Renal cortical epithelial cell (primary cell): ENCODE measurements at regions not wholly inside any gene's neighbourhood (a gene's known extent, or its start where the extent isn't known, plus 50 kb on each side); places are given as distances from the start of the nearest gene placed in this dataset.

Experiments
- DNase-seq: peaks from one replicate; pipeline ENCODE4 v3.0.0-alpha.2; 2011; ENCODE audit warnings: low read depth

DNA sequence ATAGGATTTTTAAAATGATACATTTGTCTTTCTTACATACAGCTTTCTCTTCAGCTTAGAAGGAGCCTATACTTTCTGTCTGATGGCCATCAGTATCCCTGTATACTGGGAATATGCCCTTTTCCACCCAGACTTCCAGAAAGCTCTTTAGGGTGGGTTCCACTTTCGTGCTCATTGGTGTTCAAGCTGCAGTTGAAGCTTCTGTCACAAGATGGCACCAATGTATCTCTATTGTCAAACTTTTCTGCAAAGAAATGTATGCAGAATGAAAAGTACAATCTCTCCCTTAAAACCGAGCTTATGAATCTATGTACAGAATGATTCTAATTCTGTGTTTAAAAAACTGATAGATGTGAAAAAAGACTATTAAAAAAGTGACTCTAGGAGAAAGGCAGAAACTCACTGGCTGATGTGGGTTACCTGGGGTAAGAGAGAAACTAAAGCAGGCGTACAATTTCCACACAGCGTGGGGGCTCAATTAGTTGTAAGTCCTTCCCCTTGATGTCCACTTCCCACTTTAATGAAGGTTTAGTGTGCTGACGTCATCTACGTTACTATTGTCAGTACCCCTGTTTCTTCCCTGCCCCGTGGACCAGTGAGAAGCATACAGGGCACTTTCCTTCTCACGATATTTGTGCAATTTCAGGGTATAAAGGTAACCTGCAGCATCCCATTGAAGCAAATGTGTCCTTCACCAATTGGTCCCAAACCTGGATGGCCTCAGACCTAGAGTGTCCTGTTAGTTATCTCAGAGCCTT, 57.3 kb upstream of the TCEAL2 start:
- DNase-seq = peak; percentile 1

DNA sequence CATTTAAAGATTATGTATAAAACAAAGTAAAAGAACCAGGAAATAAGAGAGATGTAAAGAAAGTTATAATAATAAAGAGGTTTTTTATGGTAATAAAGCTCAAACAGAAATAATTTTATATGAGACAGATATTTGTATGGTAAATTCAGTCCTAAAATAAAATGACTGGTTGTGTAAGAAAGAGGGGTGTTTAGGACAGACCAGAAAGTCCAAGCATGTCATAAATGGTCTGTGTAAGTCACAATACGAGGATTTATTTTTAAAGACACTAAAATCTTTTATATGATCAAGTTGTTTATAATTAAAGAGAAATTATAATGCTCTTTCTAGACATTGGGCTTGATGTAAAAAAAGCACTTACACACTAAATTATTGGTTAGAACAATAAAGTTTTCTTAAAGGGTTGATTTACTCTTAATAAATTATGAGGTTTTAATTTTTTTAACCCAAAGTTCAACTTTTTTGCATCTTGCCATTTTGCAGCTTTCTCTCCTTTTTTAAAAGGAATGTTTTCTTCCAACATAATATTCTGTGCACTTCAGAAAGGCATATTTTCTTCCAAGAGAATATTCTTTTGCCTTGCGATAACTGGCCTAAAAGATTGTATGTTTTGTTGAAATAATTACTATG, 61.9 kb upstream of the TCEAL2 start:
- no peak for DNase-seq

DNA sequence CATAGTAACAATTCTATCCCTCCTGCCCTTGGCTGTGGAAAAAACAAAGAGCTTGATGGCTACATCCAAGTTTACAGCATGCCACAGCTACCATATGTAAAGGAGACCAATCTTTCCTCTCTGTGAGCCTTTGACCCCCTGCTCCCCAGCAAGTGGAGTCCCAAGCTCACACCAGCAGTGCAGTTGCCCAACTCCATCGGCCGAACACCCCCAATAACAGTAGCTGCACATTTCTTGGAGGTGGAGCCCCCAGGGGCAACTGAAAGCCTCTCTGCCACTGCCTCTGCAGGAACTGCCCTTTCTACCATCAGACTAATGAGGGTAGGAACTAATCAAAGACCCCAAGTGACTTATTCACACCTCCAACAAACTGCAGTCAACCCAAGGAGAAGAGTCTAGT, 81.0 kb upstream of the TCEAL2 start:
- DNase-seq = no peak

DNA sequence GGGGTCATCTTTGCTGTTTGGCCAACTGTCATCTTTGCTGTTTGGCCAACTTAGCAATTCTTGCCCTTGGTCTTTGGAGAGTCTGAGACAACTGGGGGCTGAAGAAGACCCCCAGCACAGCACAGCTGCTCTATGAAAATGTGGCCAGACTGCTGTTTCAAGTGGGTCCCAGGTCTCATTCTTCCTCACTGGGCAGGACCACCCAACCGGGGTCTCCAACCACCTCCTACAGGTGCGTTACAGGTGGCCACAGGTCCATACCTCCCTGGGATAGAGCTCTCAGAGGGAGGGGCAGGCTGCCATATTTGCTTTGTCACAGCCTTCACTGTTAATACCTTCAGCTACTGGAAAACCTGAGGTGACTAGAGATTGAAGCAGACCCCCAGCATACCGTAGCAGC, 82.1 kb upstream of the TCEAL2 start:
- DNase-seq = no peak

DNA sequence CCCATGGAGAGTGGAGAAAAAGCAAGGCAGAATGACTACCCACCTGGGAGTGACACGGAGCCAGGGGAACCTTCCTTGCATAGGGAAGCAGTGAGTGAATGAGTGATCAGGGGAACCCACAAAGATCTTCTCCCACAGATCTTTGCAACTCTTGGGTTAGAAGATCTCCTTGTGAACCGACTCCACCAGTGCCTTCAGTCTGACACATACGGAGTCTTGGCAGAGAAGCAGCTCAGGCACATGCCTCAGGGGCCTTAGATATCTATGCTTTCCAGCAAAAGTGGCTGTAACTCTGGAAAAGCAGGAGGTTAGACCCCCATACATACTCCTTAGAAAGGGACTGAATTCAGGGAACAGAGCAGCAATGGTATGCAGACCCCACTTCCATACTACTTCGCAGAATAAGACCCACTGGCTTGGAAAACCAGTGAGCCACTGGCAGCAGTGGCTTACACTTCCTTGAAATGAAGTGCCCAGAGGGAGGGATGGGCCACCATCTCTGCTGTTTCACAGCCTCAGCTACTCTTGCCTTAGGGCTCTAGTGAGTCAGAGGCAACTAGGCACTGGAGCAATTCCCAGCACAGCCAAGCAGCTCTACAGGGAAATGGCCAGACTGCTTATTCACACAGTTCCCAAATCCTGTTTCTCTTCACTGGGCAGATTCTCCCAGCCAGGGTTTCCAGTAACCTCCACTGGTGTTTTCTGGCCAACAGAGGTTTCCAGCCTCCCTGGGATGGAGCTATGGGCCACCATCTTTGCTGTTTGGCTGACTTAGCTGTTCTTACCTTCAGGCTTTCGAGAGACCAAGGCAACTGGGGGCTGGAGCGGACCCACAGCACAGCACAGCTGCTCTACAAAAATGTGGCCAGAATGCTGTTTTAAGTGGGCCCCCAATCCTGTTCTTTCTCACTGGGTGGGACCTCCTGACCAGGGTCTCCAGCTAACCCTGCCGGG, 82.8 kb upstream of the TCEAL2 start:
- peak; percentile 0 for DNase-seq

DNA sequence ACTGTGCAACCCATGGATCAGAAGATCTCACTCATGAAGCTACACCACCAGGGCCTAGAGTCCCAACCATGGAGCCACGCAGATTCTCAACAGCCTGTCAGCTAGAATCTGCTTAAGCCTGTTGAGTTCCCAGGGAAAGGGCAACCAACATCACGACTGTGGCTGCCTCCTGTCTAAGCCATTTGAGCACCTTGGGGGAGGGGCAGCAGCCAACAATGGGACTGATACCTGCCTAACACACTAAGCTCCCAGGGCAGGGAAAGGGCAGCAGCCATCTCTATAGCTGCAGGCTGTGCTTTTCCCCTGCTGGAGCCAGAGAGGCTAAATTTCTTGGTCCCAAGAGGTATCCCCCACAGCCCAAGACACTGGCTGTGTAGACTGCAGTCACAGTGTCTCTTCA, 96.5 kb upstream of the TCEAL2 start:
- DNase-seq = no peak

DNA sequence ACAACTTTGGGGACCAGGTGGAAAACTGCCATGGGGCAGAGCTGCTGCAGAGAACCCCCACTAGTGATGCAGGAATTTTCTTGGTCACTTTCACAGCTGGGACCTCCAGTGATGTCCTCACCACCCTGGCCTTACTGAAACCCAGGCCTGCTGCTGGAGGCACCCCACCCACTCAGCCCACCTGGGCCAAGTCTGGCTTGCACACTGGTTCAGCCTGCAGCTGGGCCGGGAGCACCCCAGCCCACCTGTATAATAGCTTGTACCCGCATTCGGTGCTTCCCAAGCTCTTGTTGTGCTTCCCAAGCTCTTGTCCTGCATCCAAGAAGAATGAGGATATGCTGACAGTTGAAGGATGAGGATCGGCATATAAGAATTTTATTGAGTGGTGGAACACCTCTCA, 86.4 kb upstream of the ZMAT1 start:
- no peak for DNase-seq

DNA sequence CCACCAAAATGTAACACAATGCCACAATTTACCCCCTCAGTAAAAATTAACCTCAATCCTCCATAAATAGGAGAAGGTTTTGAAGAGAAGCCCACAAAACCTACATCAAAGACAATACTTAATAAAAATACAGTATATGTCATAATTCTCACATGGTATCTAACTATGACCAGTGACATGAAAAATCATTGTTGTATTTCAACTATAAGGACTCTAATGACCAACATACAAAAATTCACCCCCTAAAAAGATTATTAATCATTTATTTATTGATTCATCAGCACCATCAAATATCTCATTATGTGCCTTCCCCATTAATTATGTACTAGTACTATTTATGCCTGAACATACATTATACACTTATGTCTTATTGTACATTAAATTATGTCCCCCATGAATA, 77.1 kb upstream of the ZMAT1 start:
- no peak for DNase-seq

DNA sequence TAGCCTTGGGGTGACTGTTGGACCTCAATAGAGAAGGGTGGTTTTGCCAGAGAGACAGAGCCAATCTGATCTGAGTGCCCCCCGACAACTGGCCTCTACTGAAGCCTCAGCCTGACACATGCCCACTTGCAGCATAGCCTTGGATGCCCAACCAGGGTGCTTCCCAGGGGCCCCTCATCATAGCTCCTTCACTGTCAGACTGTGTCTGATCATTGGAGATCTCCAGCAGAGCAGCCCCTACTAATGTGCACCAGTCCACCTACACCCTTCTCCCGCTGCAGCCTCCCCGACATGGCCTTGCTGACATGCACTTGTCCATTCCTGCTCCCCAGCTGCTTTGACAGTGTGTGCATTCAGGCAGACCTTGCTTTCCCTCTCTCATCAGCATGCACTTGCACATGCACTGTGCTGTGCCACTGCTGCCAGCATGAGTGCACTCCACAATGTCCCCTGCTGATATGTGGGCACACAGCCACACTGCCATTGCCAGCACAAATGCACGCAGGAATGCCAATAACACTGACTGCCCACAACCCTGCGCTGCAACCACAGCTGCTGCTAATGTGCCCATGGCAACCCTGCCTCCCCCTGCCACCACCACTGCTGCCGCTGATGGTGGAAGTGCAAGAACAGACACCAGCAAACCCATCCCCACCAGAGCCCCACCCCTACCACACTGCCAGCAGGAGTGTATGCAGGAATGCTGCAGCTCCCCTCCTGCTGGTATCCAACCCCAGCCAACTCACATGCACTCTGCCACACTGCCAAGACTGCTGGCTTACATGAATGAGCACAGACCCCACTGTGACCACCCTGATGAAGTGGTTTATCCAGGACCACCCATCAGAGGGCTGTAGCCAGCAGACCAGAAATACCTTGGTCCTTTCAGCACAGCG, 68.1 kb upstream of the ZMAT1 start:
- DNase-seq = no peak

DNA sequence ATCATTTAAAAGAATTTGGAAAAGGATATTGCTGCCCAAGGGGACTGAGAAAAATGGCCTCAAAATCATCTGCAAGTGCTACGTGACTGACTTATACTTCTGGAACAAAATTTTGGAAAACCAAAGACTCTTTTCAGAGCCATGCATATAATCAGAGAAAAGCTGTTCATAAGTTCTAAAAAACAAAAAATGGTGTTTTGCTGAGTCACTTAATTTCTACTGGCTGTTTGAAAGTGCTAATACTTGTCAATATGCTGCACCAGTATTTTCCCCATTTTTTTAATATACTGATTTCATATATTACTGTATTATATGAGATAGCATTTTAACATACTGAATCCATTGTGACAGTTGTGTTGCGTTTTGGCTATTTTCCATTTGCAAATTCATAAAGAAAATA, 61.5 kb upstream of the ZMAT1 start:
- no peak for DNase-seq

DNA sequence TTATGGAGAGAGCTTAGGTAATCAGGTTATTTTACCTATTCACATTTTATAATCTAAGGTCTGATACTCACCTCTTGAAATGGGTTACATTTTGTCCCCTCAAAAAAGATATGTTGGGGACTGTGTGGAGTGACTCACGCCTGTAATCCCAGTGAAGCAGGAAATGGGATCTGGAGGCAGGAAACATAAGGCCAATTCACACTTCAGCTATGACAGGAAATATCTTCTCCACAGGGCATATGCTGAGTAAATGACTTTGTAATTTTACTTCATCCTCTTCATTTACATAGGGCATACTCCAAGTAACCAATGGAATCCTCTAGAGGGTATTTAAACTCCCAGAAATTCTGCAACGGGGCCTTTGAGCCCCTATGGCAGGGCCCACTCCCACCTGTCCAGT, 54.8 kb upstream of the ZMAT1 start:
- no peak for DNase-seq
